ENCODE measurements at regions not wholly inside any gene's neighbourhood (a gene's known extent, or its start where the extent isn't known, plus 50 kb on each side); places are given as distances from the start of the nearest gene placed in this dataset.

GRCh38 chr11:130776061-130776419, 140.2 kb downstream of the SNX19 start:
- Histone ChIP-seq H3K36me3 (ENCODE audit: insufficient read depth, low read length) (no peaks in the 10 kb centered on the region), H3K9me3 (ENCODE audit: low read depth, low read length) (no peaks in the 10 kb centered on the region), H3K4me3 (no peak overlapping the region), H3K27ac (no peak overlapping the region), H3K9ac (ENCODE audit: insufficient read length) (no peak overlapping the region)
- no peak for TF ChIP-seq EZH2 (IDR thresholded peaks at IDR 0.05)
- TF ChIP-seq POLR2AphosphoS5 (IDR thresholded peaks at IDR 0.05; ENCODE audit: borderline replicate concordance, low read depth, low read length) = no peak
- TF ChIP-seq FOXP2 (optimal IDR thresholded peaks at IDR 0.05; ENCODE audit: control extremely low read depth, extremely low read length, insufficient read depth) = no peak
- no peak for DNase-seq (ENCODE audit: low read depth, low spot score)

- TF ChIP-seq POLR2AphosphoS5 (IDR thresholded peaks at IDR 0.05; ENCODE audit: borderline replicate concordance, low read depth, low read length) = no peak
- TF ChIP-seq FOXP2 (optimal IDR thresholded peaks at IDR 0.05; ENCODE audit: control extremely low read depth, extremely low read length, insufficient read depth) = no peak
- TF ChIP-seq EZH2 (IDR thresholded peaks at IDR 0.05) = no peak
- Histone ChIP-seq H3K4me3 (no peak overlapping the region), H3K9ac (ENCODE audit: insufficient read length) (no peak overlapping the region), H3K9me3 (ENCODE audit: low read depth, low read length) (no peaks in the 10 kb centered on the region), H3K27ac (no peak overlapping the region), H3K36me3 (ENCODE audit: insufficient read depth, low read length) (no peaks in the 10 kb centered on the region)
- no peak for DNase-seq (ENCODE audit: low read depth, low spot score)
Measured at GRCh38 chr11:130778026-130778425, 138.3 kb downstream of the SNX19 start.

- no peaks in the 10 kb centered on the region for H3K36me3 ChIP-seq (ENCODE audit: insufficient read depth, low read length)
- no peak overlapping the region for H3K27ac ChIP-seq
- TF ChIP-seq EZH2 (IDR thresholded peaks at IDR 0.05) (no peak), FOXP2 (optimal IDR thresholded peaks at IDR 0.05; ENCODE audit: control extremely low read depth, extremely low read length, insufficient read depth) (no peak), POLR2AphosphoS5 (IDR thresholded peaks at IDR 0.05; ENCODE audit: borderline replicate concordance, low read depth, low read length) (no peak)
- no peaks in the 10 kb centered on the region for H3K9me3 ChIP-seq (ENCODE audit: low read depth, low read length)
- no peak overlapping the region for H3K9ac ChIP-seq (ENCODE audit: insufficient read length)
- no peak overlapping the region for H3K4me3 ChIP-seq
- no peak for DNase-seq (ENCODE audit: low read depth, low spot score)
Measured at GRCh38 chr11:130778705-130779104, 137.6 kb downstream of the SNX19 start.

DNA sequence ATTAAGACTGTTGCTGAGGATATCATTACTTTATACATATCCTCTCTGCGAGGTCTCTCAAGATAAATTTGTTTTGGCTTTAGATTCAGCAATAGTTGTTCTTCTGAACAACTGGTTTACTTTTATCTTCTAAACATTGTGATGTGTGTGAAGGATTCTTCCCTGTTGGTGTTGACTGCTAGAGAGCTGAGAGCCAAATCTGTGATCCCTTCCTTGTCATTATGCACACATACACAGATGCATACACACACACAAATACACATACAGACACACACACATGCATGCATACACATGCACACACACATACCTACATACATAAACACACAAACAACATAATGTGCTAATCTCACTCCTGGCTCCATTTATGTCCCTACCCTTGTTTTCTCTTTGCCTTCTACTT, 137.0 kb downstream of the SNX19 start:
- no peak overlapping the region for H3K4me3 ChIP-seq
- no peaks in the 10 kb centered on the region for H3K36me3 ChIP-seq (ENCODE audit: insufficient read depth, low read length)
- no peak overlapping the region for H3K27ac ChIP-seq
- no peak overlapping the region for H3K9ac ChIP-seq (ENCODE audit: insufficient read length)
- no peak for DNase-seq (ENCODE audit: low read depth, low spot score)
- TF ChIP-seq POLR2AphosphoS5 (IDR thresholded peaks at IDR 0.05; ENCODE audit: borderline replicate concordance, low read depth, low read length) (no peak), EZH2 (IDR thresholded peaks at IDR 0.05) (no peak), FOXP2 (optimal IDR thresholded peaks at IDR 0.05; ENCODE audit: control extremely low read depth, extremely low read length, insufficient read depth) (no peak)
- H3K9me3 ChIP-seq (ENCODE audit: low read depth, low read length) = no peaks in the 10 kb centered on the region

DNA sequence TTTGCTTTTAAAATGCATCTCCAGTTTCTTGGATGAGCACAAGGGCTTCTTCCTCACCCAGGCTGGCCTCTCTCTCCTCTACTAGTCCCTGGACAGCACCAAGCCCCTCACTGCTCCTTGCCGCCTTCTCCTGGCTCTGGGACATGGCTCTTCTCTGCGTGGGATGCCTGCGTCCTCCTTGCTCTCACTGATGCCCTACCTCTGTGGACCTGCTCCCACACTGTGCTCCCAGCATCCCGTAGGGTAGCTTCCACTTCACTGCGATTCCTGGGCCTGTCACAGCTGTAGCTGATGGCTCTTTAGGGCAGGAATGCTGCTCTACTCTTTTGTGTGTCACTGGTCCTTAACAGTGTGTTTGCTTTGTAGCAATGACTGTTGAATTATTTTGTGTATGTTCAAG, 136.3 kb downstream of the SNX19 start:
- DNase-seq (ENCODE audit: low read depth, low spot score) = no peak
- TF ChIP-seq POLR2AphosphoS5 (IDR thresholded peaks at IDR 0.05; ENCODE audit: borderline replicate concordance, low read depth, low read length) (no peak), FOXP2 (optimal IDR thresholded peaks at IDR 0.05; ENCODE audit: control extremely low read depth, extremely low read length, insufficient read depth) (no peak), EZH2 (IDR thresholded peaks at IDR 0.05) (no peak)
- H3K9me3 ChIP-seq (ENCODE audit: low read depth, low read length) = no peaks in the 10 kb centered on the region
- no peak overlapping the region for H3K4me3 ChIP-seq
- H3K36me3 ChIP-seq (ENCODE audit: insufficient read depth, low read length) = no peaks in the 10 kb centered on the region
- no peak overlapping the region for H3K27ac ChIP-seq
- no peak overlapping the region for H3K9ac ChIP-seq (ENCODE audit: insufficient read length)

DNA sequence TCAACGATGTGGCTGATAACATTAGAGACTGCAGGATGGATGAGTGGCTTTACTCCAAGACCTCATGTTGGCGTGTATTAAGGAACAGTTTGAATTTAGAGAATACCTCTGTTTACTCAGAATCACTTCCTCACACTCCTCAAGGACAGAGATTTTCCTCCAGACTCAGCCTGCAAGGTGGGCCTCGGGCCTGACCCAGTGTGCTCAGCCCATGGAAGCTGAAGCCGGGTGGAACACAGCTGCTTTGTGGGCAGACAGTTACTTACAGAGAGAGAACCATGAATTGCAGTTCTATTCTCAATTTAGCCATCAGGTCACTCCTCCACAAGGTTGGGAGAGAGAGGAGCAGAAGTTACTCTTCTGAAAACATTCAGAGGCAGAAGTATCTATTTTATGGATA, 135.8 kb downstream of the SNX19 start:
- H3K4me3 ChIP-seq = no peak overlapping the region
- H3K9me3 ChIP-seq (ENCODE audit: low read depth, low read length) = no peaks in the 10 kb centered on the region
- H3K9ac ChIP-seq (ENCODE audit: insufficient read length) = no peak overlapping the region
- TF ChIP-seq POLR2AphosphoS5 (IDR thresholded peaks at IDR 0.05; ENCODE audit: borderline replicate concordance, low read depth, low read length) (no peak), EZH2 (IDR thresholded peaks at IDR 0.05) (no peak), FOXP2 (optimal IDR thresholded peaks at IDR 0.05; ENCODE audit: control extremely low read depth, extremely low read length, insufficient read depth) (no peak)
- no peak for DNase-seq (ENCODE audit: low read depth, low spot score)
- H3K27ac ChIP-seq = no peak overlapping the region
- no peaks in the 10 kb centered on the region for H3K36me3 ChIP-seq (ENCODE audit: insufficient read depth, low read length)

GRCh38 chr11:130781931-130782330, 134.3 kb downstream of the SNX19 start:
- Histone ChIP-seq H3K9ac (ENCODE audit: insufficient read length) (no peak overlapping the region), H3K36me3 (ENCODE audit: insufficient read depth, low read length) (no peaks in the 10 kb centered on the region)
- no peak for DNase-seq (ENCODE audit: low read depth, low spot score)

GRCh38 chr11:130782361-130783222, 133.7 kb downstream of the SNX19 start:
- DNase-seq (ENCODE audit: low read depth, low spot score) = no peak
- H3K36me3 ChIP-seq (ENCODE audit: insufficient read depth, low read length) = no peaks in the 10 kb centered on the region
- H3K4me3 ChIP-seq = peak overlapping the region; percentile 71
- TF ChIP-seq FOXP2 (optimal IDR thresholded peaks at IDR 0.05; ENCODE audit: control extremely low read depth, extremely low read length, insufficient read depth) (no peak), POLR2AphosphoS5 (IDR thresholded peaks at IDR 0.05; ENCODE audit: borderline replicate concordance, low read depth, low read length) (no peak), EZH2 (IDR thresholded peaks at IDR 0.05) (no peak)
- no peaks in the 10 kb centered on the region for H3K9me3 ChIP-seq (ENCODE audit: low read depth, low read length)
- peak overlapping the region; percentile 59 for H3K9ac ChIP-seq (ENCODE audit: insufficient read length)
- H3K27ac ChIP-seq = peak overlapping the region; percentile 84

More at GRCh38 chr11:130781931-130782330, 134.3 kb downstream of the SNX19 start:
- no peaks in the 10 kb centered on the region for H3K9me3 ChIP-seq (ENCODE audit: low read depth, low read length)
- TF ChIP-seq EZH2 (IDR thresholded peaks at IDR 0.05) = no peak
- TF ChIP-seq POLR2AphosphoS5 (IDR thresholded peaks at IDR 0.05; ENCODE audit: borderline replicate concordance, low read depth, low read length) = no peak
- no peak for TF ChIP-seq FOXP2 (optimal IDR thresholded peaks at IDR 0.05; ENCODE audit: control extremely low read depth, extremely low read length, insufficient read depth)
- H3K4me3 ChIP-seq = peak overlapping the region; percentile 71
- H3K27ac ChIP-seq = peak overlapping the region; percentile 84
